HEK293T (cell line): ENCODE measurements at regions not wholly inside any gene's neighbourhood (a gene's known extent, or its start where the extent isn't known, plus 50 kb on each side); places are given as distances from the start of the nearest gene placed in this dataset.

Source experiments
- ARNT ChIP-seq: fragments of 450-650 bp; IDR thresholded peaks from 2 replicates; pipeline ENCODE4 v1.6.1; 2017; ENCODE audit warnings: mild to moderate bottlenecking
- BHLHE40 ChIP-seq: fragments of 450-650 bp; IDR thresholded peaks from 2 replicates; pipeline ENCODE4 v1.6.1; 2016; ENCODE audit warnings: mild to moderate bottlenecking, moderate library complexity, borderline replicate concordance
- CTBP1 ChIP-seq: fragments of 450-650 bp; IDR thresholded peaks from 2 replicates; pipeline ENCODE4 v1.6.1; 2016; ENCODE audit warnings: borderline replicate concordance
- ELF4 ChIP-seq: fragments of 450-650 bp; IDR thresholded peaks from 2 replicates; pipeline ENCODE4 v1.6.1; 2017; ENCODE audit warnings: antibody characterized with exemption
- FOXK2 ChIP-seq: fragments of 450-650 bp; IDR thresholded peaks from 2 replicates; pipeline ENCODE4 v1.6.1; 2016; ENCODE audit warnings: mild to moderate bottlenecking
- FOXM1 ChIP-seq: fragments of 450-650 bp; IDR thresholded peaks from 2 replicates; pipeline ENCODE4 v1.6.1; 2017; ENCODE audit warnings: mild to moderate bottlenecking, borderline replicate concordance
- HDGF ChIP-seq: fragments of 450-650 bp; IDR thresholded peaks from 2 replicates; pipeline ENCODE4 v1.6.1; 2017; ENCODE audit warnings: antibody characterized with exemption, borderline replicate concordance
- L3MBTL2 ChIP-seq: fragments of 450-650 bp; conservative IDR thresholded peaks from 2 replicates; pipeline ENCODE4 v1.6.1; 2016; ENCODE audit warnings: mild to moderate bottlenecking
- NFRKB ChIP-seq: fragments of 450-650 bp; IDR thresholded peaks from 2 replicates; pipeline ENCODE4 v1.6.1; 2016; ENCODE audit warnings: mild to moderate bottlenecking, moderate library complexity
- SP1 ChIP-seq: fragments of 450-650 bp; IDR thresholded peaks from 2 replicates; pipeline ENCODE4 v1.6.1; 2017
- SUZ12 ChIP-seq: fragments of 450-650 bp; IDR thresholded peaks from 2 replicates; pipeline ENCODE4 v1.6.1; 2016; ENCODE audit warnings: mild to moderate bottlenecking
- TARDBP ChIP-seq: fragments of 450-650 bp; IDR thresholded peaks from 2 replicates; pipeline ENCODE4 v1.6.1; 2016
- TF ChIP-seq, protein P1 (sequence below): fragments of 450-650 bp; IDR thresholded peaks from 2 replicates; pipeline ENCODE4 v1.6.1; 2016

DNA sequence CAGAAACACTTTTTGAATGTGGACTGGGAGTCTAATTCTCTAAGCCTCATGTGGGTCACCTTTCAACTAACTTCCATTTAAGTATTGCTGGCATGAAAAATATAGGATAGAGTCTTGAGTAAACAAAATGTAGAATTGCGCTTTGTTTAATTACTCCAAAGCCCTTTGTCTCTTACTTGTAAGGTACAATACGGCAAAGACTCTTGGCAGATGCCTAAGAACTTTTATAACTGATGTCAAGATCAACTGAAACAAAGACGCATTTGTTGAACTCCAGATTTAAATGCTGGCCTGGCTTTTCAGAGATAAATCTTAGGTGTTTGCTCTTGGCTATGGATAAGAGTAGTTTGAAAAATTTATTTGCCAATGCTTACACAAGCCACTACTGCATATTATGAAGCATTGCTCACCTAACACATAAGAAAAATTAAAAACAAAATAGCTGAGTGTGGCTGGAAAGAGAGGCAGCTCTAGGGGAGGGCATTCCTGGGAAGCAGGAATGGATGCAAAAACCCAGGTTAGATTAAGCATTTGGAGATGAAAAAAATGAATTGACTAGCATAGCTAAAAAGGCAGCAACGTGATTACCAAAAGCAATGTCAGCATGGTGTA, 107.3 kb upstream of the STARD13 start:
- no peak for TF ChIP-seq FOXK2
- TF ChIP-seq NFRKB: no peak
- no peak for TF ChIP-seq SUZ12
- TF ChIP-seq ARNT: no peak
- no peak for TF ChIP-seq BHLHE40
- TF ChIP-seq CTBP1: no peak
- no peak for TF ChIP-seq L3MBTL2
- TF ChIP-seq HDGF: no peak
- no peak for TF ChIP-seq SP1
- no peak for TF ChIP-seq FOXM1
- no peak for TF ChIP-seq TARDBP
- TF ChIP-seq, protein P1, sequence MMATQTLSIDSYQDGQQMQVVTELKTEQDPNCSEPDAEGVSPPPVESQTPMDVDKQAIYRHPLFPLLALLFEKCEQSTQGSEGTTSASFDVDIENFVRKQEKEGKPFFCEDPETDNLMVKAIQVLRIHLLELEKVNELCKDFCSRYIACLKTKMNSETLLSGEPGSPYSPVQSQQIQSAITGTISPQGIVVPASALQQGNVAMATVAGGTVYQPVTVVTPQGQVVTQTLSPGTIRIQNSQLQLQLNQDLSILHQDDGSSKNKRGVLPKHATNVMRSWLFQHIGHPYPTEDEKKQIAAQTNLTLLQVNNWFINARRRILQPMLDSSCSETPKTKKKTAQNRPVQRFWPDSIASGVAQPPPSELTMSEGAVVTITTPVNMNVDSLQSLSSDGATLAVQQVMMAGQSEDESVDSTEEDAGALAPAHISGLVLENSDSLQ: no peak
- TF ChIP-seq ELF4: no peak
